ENCODE measurements at regions not wholly inside any gene's neighbourhood (a gene's known extent, or its start where the extent isn't known, plus 50 kb on each side); places are given as distances from the start of the nearest gene placed in this dataset.

DNA sequence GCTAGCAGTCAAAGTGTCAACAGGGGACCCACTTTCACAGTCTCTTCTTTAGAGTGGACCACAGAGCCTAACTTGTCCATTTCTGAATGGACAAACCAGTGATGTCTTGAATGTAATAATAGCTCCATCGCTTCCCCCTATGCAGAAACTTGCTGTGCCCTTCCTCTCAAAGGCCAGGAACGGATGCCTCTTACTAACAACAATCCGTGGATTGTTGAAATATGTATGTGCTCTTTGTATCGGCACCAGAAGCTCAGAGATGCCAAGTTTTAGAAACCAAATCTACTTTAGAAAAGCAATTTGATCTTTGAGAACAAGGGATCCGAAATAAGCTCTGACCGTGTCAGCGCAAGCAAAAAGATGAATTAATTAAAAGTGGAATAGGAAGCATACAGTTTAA is 259.5 kb upstream of the POU2AF2 start:
- TF ChIP-seq, protein P1, sequence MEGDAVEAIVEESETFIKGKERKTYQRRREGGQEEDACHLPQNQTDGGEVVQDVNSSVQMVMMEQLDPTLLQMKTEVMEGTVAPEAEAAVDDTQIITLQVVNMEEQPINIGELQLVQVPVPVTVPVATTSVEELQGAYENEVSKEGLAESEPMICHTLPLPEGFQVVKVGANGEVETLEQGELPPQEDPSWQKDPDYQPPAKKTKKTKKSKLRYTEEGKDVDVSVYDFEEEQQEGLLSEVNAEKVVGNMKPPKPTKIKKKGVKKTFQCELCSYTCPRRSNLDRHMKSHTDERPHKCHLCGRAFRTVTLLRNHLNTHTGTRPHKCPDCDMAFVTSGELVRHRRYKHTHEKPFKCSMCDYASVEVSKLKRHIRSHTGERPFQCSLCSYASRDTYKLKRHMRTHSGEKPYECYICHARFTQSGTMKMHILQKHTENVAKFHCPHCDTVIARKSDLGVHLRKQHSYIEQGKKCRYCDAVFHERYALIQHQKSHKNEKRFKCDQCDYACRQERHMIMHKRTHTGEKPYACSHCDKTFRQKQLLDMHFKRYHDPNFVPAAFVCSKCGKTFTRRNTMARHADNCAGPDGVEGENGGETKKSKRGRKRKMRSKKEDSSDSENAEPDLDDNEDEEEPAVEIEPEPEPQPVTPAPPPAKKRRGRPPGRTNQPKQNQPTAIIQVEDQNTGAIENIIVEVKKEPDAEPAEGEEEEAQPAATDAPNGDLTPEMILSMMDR (IDR thresholded peaks at IDR 0.05; ENCODE audit: low read length, missing control alignments), result no peak
- no peak for DNase-seq (ENCODE audit: low read depth)
- no peak overlapping the region for H3K4me3 ChIP-seq (replicated peaks; ENCODE audit: low read depth, low read length)

GRCh38 chr11:110985547-110985946 is 260.0 kb upstream of the POU2AF2 start:
- TF ChIP-seq, protein P1 (IDR thresholded peaks at IDR 0.05; ENCODE audit: low read length, missing control alignments), result no peak
- no peak overlapping the region for H3K4me3 ChIP-seq (replicated peaks; ENCODE audit: low read depth, low read length)
- no peak for DNase-seq (ENCODE audit: low read depth)

DNA sequence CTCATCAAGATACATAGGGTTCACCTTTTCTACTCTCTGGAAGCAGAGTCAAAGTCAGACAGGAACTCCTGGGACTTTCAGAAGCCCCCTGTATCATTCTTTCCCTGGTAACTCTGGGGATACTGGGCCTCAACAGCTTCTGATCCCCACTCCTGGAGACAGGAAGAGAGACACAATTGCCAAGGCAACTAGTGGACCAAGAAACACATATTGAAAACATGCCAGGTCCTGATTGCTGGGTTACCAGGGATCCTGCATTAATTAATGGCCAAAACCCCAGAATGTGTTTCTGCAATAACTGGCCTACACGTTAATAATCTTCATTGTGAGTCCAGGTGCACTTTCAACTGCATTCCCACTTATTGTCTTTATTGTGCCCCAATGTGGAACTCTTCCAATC is 260.8 kb upstream of the POU2AF2 start:
- no peak for DNase-seq (ENCODE audit: low read depth)
- H3K4me3 ChIP-seq (replicated peaks; ENCODE audit: low read depth, low read length), result no peak overlapping the region
- TF ChIP-seq, protein P1 (IDR thresholded peaks at IDR 0.05; ENCODE audit: low read length, missing control alignments), result no peak

- TF ChIP-seq, protein P1 (IDR thresholded peaks at IDR 0.05; ENCODE audit: low read length, missing control alignments), result no peak
- no peak overlapping the region for H3K4me3 ChIP-seq (replicated peaks; ENCODE audit: low read depth, low read length)
- DNase-seq (ENCODE audit: low read depth), result peak; percentile 77
These were observed 261.4 kb upstream of the POU2AF2 start for GRCh38 chr11:110984147-110984546.

- H3K4me3 ChIP-seq (replicated peaks; ENCODE audit: low read depth, low read length), result no peak overlapping the region
- no peak for DNase-seq (ENCODE audit: low read depth)
- TF ChIP-seq, protein P1 (IDR thresholded peaks at IDR 0.05; ENCODE audit: low read length, missing control alignments), result no peak
These were observed 263.3 kb upstream of the POU2AF2 start for GRCh38 chr11:110982214-110982613.

- TF ChIP-seq, protein P1 (IDR thresholded peaks at IDR 0.05; ENCODE audit: low read length, missing control alignments), result no peak
- no peak overlapping the region for H3K4me3 ChIP-seq (replicated peaks; ENCODE audit: low read depth, low read length)
- DNase-seq (ENCODE audit: low read depth), result no peak
These were observed 265.8 kb upstream of the POU2AF2 start for GRCh38 chr11:110979696-110980095.

DNA sequence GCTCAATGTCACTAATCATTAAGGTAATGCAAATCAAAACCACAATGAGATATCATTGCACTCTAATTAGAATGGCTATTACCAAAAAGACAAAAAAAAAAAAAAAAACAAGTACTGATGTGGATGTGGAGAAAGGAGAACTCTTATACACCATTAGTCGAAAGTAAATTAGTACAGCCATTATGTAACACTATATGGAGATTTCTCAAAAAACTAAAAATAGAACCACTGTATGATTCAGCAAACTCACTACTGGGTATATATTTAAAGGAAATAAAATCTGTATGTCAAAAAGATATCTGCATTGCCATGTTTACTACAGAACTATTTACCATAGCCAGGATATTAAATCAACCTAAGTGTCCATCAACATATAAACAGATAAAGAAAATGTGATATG is 265.4 kb upstream of the ARHGAP20 start:
- no peak for DNase-seq (ENCODE audit: low read depth)
- TF ChIP-seq, protein P1 (IDR thresholded peaks at IDR 0.05; ENCODE audit: low read length, missing control alignments), result no peak
- no peak overlapping the region for H3K4me3 ChIP-seq (replicated peaks; ENCODE audit: low read depth, low read length)

Measured in fibroblast of pulmonary artery (primary cell).